ENCODE measurements at regions not wholly inside any gene's neighbourhood (a gene's known extent, or its start where the extent isn't known, plus 50 kb on each side); places are given as distances from the start of the nearest gene placed in this dataset.

DNA sequence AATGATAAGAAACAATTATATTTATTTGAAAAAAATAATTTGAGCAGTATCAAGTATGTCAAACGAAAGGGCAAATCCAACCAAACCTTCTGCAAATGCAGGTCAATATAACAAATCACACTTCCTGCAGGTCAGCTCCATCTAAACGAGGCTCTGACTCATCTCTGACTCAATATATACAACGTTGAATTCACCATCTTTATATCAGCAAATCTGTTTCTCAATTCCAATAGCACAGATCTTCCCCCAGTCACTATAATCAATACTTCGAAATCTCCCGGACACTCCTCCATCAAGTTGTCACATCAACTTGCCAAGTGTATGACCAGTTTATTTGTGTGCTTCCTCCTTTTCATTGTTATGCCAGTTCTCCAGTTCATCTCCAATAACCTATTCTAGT is 388.9 kb downstream of the ZEB2 start:
- no TSS peak for BruUV-seq (replicated peaks)
- Histone ChIP-seq H3K27me3 (ENCODE audit: control insufficient read depth in 2 of 2, insufficient read depth in 2 of 2, low read length in 2 of 2) (no peaks in the 10 kb centered on the region), H3K9me1 (ENCODE audit: control insufficient read depth, insufficient read depth, low read length) (no peaks in the 10 kb centered on the region), H3K4me3 (no peak overlapping the region), H3K4me2 (ENCODE audit: insufficient read depth, low read length) (no peak overlapping the region), H3K36me3 (ENCODE audit: control insufficient read depth, insufficient read depth, low read length) (no peaks in the 10 kb centered on the region), H3K9me3 (replicated peaks; ENCODE audit: control insufficient read depth, insufficient read depth, low read depth, low read length) (no peaks in the 10 kb centered on the region), H3K4me1 (replicated peaks in 1 of 2; ENCODE audit: control insufficient read depth in 2 of 2, insufficient read depth in 2 of 2, low read length in 2 of 2) (peaks cover 0 to 12% of the 10 kb centered on the region in 2 experiments; a peak in 2 of 5 replicates), H3K9ac (ENCODE audit: insufficient read depth in 1 of 2, low read depth in 2 of 2, low read length in 2 of 2) (no peak overlapping the region), H3K27ac (ENCODE audit: extremely low read depth, low read depth, low read length) (no peak overlapping the region), H2AFZ (ENCODE audit: low read depth, low read length) (no peak overlapping the region), H4K20me1 (replicated peaks; ENCODE audit: control insufficient read depth, insufficient read depth, low read length) (no peaks in the 10 kb centered on the region), H3K79me2 (ENCODE audit: control insufficient read depth, insufficient read depth, low read length) (no peaks in the 10 kb centered on the region)
- ATAC-seq (no peak), DNase-seq (ENCODE audit: extremely low read depth in 1 of 4, low spot score in 3 of 4) (no peak), FAIRE-seq (no peak)
- TF ChIP-seq NR2C2 (CRISPR knock-in tag; IDR thresholded peaks at IDR 0.05), result no peak
- 0 out of 2 replicates have a peak, but pooled peaks have one; percentile 1 for TF ChIP-seq NR2C2 (tag; IDR thresholded peaks at IDR 0.05)
- no peak for TF ChIP-seq ZNF717 (CRISPR knock-in tag; IDR thresholded peaks at IDR 0.05)
- TF ChIP-seq NRF1 (conservative IDR thresholded peaks at IDR 0.05 in 1 of 2, IDR thresholded peaks at IDR 0.05 in 1 of 2), result no peak
- TF ChIP-seq FOSL1 (tag; conservative IDR thresholded peaks at IDR 0.05), result peak; percentile 88
- TF ChIP-seq KDM5B (IDR thresholded peaks at IDR 0.05; ENCODE audit: insufficient replicate concordance, low read depth, low read length), result no peak
- 0 out of 2 replicates have a peak, but pooled peaks have one; percentile 17 for TF ChIP-seq JUN (IDR thresholded peaks at IDR 0.05; ENCODE audit: borderline replicate concordance, low read depth, low read length)
- TF ChIP-seq JUN (CRISPR knock-in tag; IDR thresholded peaks at IDR 0.05; ENCODE audit: borderline replicate concordance), result no peak
- TF ChIP-seq MYBL2 (IDR thresholded peaks at IDR 0.05; ENCODE audit: low read depth), result no peak
- no peak for TF ChIP-seq MYBL2 (CRISPR knock-in tag; IDR thresholded peaks at IDR 0.05; ENCODE audit: borderline replicate concordance)
- TF ChIP-seq JUND (IDR thresholded peaks at IDR 0.05; ENCODE audit: borderline replicate concordance, low read depth, low read length), result peak; percentile 37; the same call in 1 of the 2 replicates
- peak; percentile 19; the same call in 1 of the 3 replicates for TF ChIP-seq JUND (tag; IDR thresholded peaks at IDR 0.05; ENCODE audit: borderline replicate concordance, low read depth, low read length)
- peak; percentile 55 for TF ChIP-seq ATF3 (IDR thresholded peaks at IDR 0.05)
- no peak for TF ChIP-seq ATF3 (CRISPR knock-in tag; conservative IDR thresholded peaks at IDR 0.05)
- WGBS (ENCODE audit: insufficient coverage, low coverage, missing lambda C conversion rate), result 37% methylated on average over 5 of the region's 5 CpGs
- ChIA-PET CTCF (ENCODE audit: low intra/inter-chr PET ratio) (no interaction called here), POLR2A (interaction anchor here (1.1 kb wide), 1 partner anchor 13 kb away, joined by 6 read pairs; no protein-coding TSS in a partner anchor)
- intact Hi-C loops (cut with micrococcal nuclease) (no loop called here), in situ Hi-C loops (cut with MboI) (no loop called here)
